HCT116 (cell line): ENCODE measurements at regions not wholly inside any gene's neighbourhood (a gene's known extent, or its start where the extent isn't known, plus 50 kb on each side); places are given as distances from the start of the nearest gene placed in this dataset.

Experiments
- ATAC-seq: fragments of 200-7000 bp; cut with Tn5 transposase; 2 replicates; pipeline ENCODE4 v1.9.1; 2020; ENCODE audit warnings: mild to moderate bottlenecking, moderate library complexity
- BruUV-seq: library from RNA; stranded (reverse); fragments of 400-500 nt; replicated peaks from 2 replicates; lab custom pipeline; 2021; lab: Mats Ljungman, UMichigan
- CTCF ChIA-PET: fragments of 300-600 bp; sonication (Branson Sonifier 250); formaldehyde crosslinking; loops from one replicate; lab custom pipeline; 2021; ENCODE audit warnings: antibody characterized with exemption; lab: Charles Lee
- POLR2A ChIA-PET: fragments of 300-600, 350-600 bp; sonication (Branson Sonifier 250); formaldehyde crosslinking; loops from one replicate; lab custom pipeline; 2021; ENCODE audit warnings: antibody characterized with exemption; lab: Charles Lee
- RAD21 ChIA-PET, 2 experiments: fragments of 300-600 bp; sonication (Branson Sonifier 250); formaldehyde crosslinking; loops; one replicate each; lab custom pipeline; 2023; ENCODE audit warnings: low total read pairs in 2 of 2; ENCODE audit not compliant: uncharacterized antibody in 2 of 2, unreplicated experiment in 2 of 2, low non-redundant PET in 1 of 2; lab: Charles Lee
- DNase-seq: peaks from one replicate; pipeline ENCODE4 v3.0.0-alpha.2; 2010; ENCODE audit warnings: low read depth, low spot score
- H2AFZ ChIP-seq: fragments of 200-600 bp; shearing (Covaris generic), sonication (generic); 2 replicates; pipeline ENCODE4 v1.6.1; 2017; ENCODE audit warnings: low read depth, mixed run types, mixed read lengths, antibody characterized with exemption, low read length; ENCODE audit not compliant: poor library complexity, severe bottlenecking
- H3K27ac ChIP-seq: 2 replicates; pipeline ENCODE4 v1.5.1; 2012; ENCODE audit warnings: low read depth, low read length
- H3K27me3 ChIP-seq: fragments of 200-600 bp; sonication (generic); 2 replicates; pipeline ENCODE4 v1.6.1; 2016; ENCODE audit warnings: mixed run types, low read length, mixed read lengths; ENCODE audit not compliant: insufficient read depth
- H3K36me3 ChIP-seq, 2 experiments: fragments of 200-500 bp in 1 of 2; fragments of 200-600 bp in 1 of 2; sonication (Bioruptor generic) in 1 of 2; sonication (generic) in 1 of 2; 2 replicates each; pipeline versions ENCODE4 v1.5.1 to v1.6.1; 2014 to 2016; ENCODE audit warnings: low read length in 2 of 2, inconsistent platforms in 1 of 2, mixed read lengths in 1 of 2, mixed run types in 1 of 2; ENCODE audit not compliant: insufficient read depth in 2 of 2, control insufficient read depth in 1 of 2
- H3K4me1 ChIP-seq, 2 experiments: fragments of 200-600 bp in 1 of 2; sonication (generic) in 1 of 2; 2 replicates each; pipeline versions ENCODE4 v1.5.1 to v1.6.1; 2012 to 2017; ENCODE audit warnings: low read length in 2 of 2, inconsistent platforms in 1 of 2, mild to moderate bottlenecking in 1 of 2, mixed read lengths in 1 of 2, mixed run types in 1 of 2, moderate library complexity in 1 of 2; ENCODE audit not compliant: insufficient read depth in 2 of 2, control insufficient read depth in 1 of 2
- H3K4me2 ChIP-seq: fragments of 200-600 bp; sonication (generic); 2 replicates; pipeline ENCODE4 v1.6.1; 2017; ENCODE audit warnings: mixed run types, low read length, mixed read lengths
- H3K4me3 ChIP-seq, 2 experiments: fragments of 200-600 bp in 1 of 2; sonication (generic) in 1 of 2; replicated peaks in 1 of 2; 2 replicates each; pipeline ENCODE4 v1.5.1; 2011 to 2016; ENCODE audit warnings: low read length in 2 of 2, control low read depth in 1 of 2, low read depth in 1 of 2, mild to moderate bottlenecking in 1 of 2, mixed read lengths in 1 of 2, mixed run types in 1 of 2
- H3K79me2 ChIP-seq: fragments of 200-600 bp; sonication (generic); 2 replicates; pipeline ENCODE4 v1.6.1; 2017; ENCODE audit warnings: mild to moderate bottlenecking, mixed run types, low read length, moderate library complexity, mixed read lengths; ENCODE audit not compliant: insufficient read depth
- H3K9ac ChIP-seq: fragments of 200-600 bp; sonication (generic); 2 replicates; pipeline ENCODE4 v1.6.1; 2016; ENCODE audit warnings: low read length, mixed read lengths
- H3K9me2 ChIP-seq: fragments of 200-600 bp; sonication (generic), shearing (Covaris generic); 2 replicates; pipeline ENCODE4 v1.6.1; 2017; ENCODE audit warnings: mixed run types, mild to moderate bottlenecking, moderate library complexity; ENCODE audit not compliant: insufficient read depth
- H3K9me3 ChIP-seq, 2 experiments: fragments of 200-500 bp in 1 of 2; fragments of 200-600 bp in 1 of 2; sonication (Bioruptor generic) in 1 of 2; sonication (generic) in 1 of 2; 2 replicates each; pipeline ENCODE4 v1.6.1; 2014 to 2017; ENCODE audit warnings: low read length in 2 of 2, mixed read lengths in 2 of 2, inconsistent platforms in 1 of 2, low read depth in 1 of 2, mild to moderate bottlenecking in 1 of 2, mixed run types in 1 of 2, moderate library complexity in 1 of 2; ENCODE audit not compliant: control insufficient read depth in 1 of 2, insufficient read depth in 1 of 2
- H4K20me1 ChIP-seq: fragments of 200-600 bp; sonication (generic), shearing (Covaris generic); 2 replicates; pipeline ENCODE4 v1.6.1; 2017; ENCODE audit warnings: mixed run types, mild to moderate bottlenecking, moderate library complexity; ENCODE audit not compliant: insufficient read depth
- EGR1 ChIP-seq: IDR thresholded peaks from 2 replicates; pipeline ENCODE4 v1.6.1; 2012; ENCODE audit warnings: low read depth
- EZH2 ChIP-seq: fragments of 200-600 bp; sonication (generic); IDR thresholded peaks from 2 replicates; pipeline ENCODE4 v1.6.1; 2017; ENCODE audit warnings: antibody characterized with exemption, mixed run types
- EZH2phosphoT487 ChIP-seq: fragments of 200-600 bp; IDR thresholded peaks from 2 replicates; pipeline ENCODE4 v1.6.1; 2018; ENCODE audit warnings: antibody characterized with exemption, borderline replicate concordance
- JUND ChIP-seq: IDR thresholded peaks from 2 replicates; pipeline ENCODE4 v1.6.1; 2012
- POLR2A ChIP-seq: IDR thresholded peaks from 2 replicates; pipeline ENCODE4 v1.7.0; 2011; ENCODE audit warnings: borderline replicate concordance; ENCODE audit not compliant: insufficient read depth, insufficient read length; ENCODE audit errors: extremely low read depth
- POLR2AphosphoS5 ChIP-seq: IDR thresholded peaks from 2 replicates; pipeline ENCODE4 v1.6.1; 2011; ENCODE audit warnings: mild to moderate bottlenecking, low read depth, low read length, moderate library complexity
- RAD21 ChIP-seq: IDR thresholded peaks from 2 replicates; pipeline ENCODE4 v1.6.1; 2012; ENCODE audit warnings: low read depth, mild to moderate bottlenecking
- REST ChIP-seq: IDR thresholded peaks from 2 replicates; pipeline ENCODE4 v1.6.1; 2012; ENCODE audit warnings: low read depth
- SRF ChIP-seq: IDR thresholded peaks from 2 replicates; pipeline ENCODE4 v1.6.1; 2012; ENCODE audit warnings: low read depth
- TCF7L2 ChIP-seq: IDR thresholded peaks from 2 replicates; pipeline ENCODE4 v1.7.0; 2011; ENCODE audit warnings: borderline replicate concordance, inconsistent platforms; ENCODE audit not compliant: insufficient read depth, insufficient read length; ENCODE audit errors: extremely low read depth
- ZNF274 ChIP-seq: fragments of 200-500 bp; sonication (Bioruptor generic); IDR thresholded peaks from 2 replicates; pipeline ENCODE4 v1.6.1; 2014; ENCODE audit warnings: mild to moderate bottlenecking, low read depth, low read length, inconsistent platforms
- intact Hi-C: fragments of 100-400 bp; cut with micrococcal nuclease; formaldehyde crosslinking; loops from 2 replicates; pipeline ENCODE4 v1.10.0; 2022

DNA sequence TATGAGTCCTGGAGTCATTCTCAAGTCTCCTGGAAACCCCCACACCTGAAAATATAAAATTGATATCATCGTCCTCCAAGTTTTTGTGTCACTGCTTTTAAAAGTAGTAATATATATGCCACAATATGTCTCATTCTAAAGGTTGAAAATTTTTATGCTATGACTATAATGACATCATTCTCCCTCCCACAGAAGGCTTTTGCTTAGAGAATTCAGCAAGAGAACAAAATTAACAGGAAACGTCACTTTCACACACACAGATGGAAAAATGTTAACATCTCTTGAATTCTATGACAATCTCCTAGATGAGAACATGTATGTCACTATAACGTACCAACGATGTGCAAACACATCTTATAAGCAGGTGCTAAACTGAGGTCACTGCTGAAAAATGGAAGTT is 498.3 kb downstream of the FOXG1 start:
- TF ChIP-seq SRF = no peak
- TF ChIP-seq EGR1 = no peak
- no peak for TF ChIP-seq REST
- no peak for TF ChIP-seq RAD21
- no peak for TF ChIP-seq POLR2A
- TF ChIP-seq EZH2 = no peak
- TF ChIP-seq JUND = no peak
- no peak for TF ChIP-seq TCF7L2
- TF ChIP-seq POLR2AphosphoS5 = no peak
- no peak for TF ChIP-seq ZNF274
- TF ChIP-seq EZH2phosphoT487 = no peak
- TF ChIP-seq, all 23 proteins: peak for 0
- H2AFZ ChIP-seq = no peak overlapping the region
- H3K36me3 ChIP-seq = no peaks in the 10 kb centered on the region
- RAD21 ChIA-PET = no interaction called here
- CTCF ChIA-PET = no interaction called here
- H3K79me2 ChIP-seq = no peaks in the 10 kb centered on the region
- intact Hi-C loops = no loop called here
- no peak overlapping the region for H3K4me2 ChIP-seq
- DNase-seq (no peak), ATAC-seq (no peak)
- H3K4me3 ChIP-seq = no peak overlapping the region
- POLR2A ChIA-PET = no interaction called here
- H3K9me2 ChIP-seq = no peaks in the 10 kb centered on the region
- H3K9me3 ChIP-seq = peaks cover 6 to 11% of the 10 kb centered on the region in 2 experiments; a peak in 2 of 4 replicates
- no peaks in the 10 kb centered on the region; the same call in 1 of the 2 replicates for H4K20me1 ChIP-seq
- H3K27me3 ChIP-seq = no peaks in the 10 kb centered on the region
- BruUV-seq = no TSS peak
- no peak overlapping the region for H3K9ac ChIP-seq
- no peaks in the 10 kb centered on the region for H3K4me1 ChIP-seq
- H3K27ac ChIP-seq = no peak overlapping the region
